ENCODE measurements at regions not wholly inside any gene's neighbourhood (a gene's known extent, or its start where the extent isn't known, plus 50 kb on each side); places are given as distances from the start of the nearest gene placed in this dataset.

DNA sequence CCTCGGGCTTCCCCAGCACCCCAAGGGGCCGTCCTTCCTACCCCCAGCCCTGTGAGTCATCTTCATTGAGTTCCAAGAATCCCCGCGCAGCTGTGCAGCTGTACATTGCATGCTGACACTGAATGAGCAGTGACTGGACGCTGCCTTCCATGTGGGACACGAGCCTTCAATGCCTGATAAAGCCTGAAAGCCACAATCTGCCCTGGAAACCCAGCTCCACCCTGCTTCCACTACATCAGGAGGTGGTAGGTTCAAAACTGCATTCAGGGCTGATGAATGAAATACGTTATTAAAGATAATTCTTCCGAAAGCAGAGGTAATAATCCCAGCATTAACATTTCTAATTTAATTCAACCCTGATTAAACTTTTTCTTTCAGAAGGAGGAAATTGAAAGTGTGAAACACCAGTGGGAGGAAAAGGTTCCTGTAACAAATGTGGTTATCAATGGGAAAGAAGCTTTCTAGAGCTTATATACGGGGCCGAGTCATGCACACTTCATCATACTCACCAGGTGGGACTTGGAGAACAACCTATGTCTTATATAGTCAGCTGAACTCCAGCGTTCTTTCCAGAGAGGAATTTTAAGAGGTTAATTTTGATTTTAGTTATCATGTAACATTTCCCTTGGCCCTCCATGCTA is 360.1 kb downstream of the LPIN1 start:
- TF ChIP-seq, protein P1, sequence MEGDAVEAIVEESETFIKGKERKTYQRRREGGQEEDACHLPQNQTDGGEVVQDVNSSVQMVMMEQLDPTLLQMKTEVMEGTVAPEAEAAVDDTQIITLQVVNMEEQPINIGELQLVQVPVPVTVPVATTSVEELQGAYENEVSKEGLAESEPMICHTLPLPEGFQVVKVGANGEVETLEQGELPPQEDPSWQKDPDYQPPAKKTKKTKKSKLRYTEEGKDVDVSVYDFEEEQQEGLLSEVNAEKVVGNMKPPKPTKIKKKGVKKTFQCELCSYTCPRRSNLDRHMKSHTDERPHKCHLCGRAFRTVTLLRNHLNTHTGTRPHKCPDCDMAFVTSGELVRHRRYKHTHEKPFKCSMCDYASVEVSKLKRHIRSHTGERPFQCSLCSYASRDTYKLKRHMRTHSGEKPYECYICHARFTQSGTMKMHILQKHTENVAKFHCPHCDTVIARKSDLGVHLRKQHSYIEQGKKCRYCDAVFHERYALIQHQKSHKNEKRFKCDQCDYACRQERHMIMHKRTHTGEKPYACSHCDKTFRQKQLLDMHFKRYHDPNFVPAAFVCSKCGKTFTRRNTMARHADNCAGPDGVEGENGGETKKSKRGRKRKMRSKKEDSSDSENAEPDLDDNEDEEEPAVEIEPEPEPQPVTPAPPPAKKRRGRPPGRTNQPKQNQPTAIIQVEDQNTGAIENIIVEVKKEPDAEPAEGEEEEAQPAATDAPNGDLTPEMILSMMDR (conservative IDR thresholded peaks at IDR 0.05; ENCODE audit: low read length) = no peak
- H3K4me3 ChIP-seq (ENCODE audit: low read length) = 0 out of 2 replicates have a peak overlapping the region, but pooled peaks have one; percentile 3
- peak; percentile 97 for DNase-seq (ENCODE audit: low read depth)

DNA sequence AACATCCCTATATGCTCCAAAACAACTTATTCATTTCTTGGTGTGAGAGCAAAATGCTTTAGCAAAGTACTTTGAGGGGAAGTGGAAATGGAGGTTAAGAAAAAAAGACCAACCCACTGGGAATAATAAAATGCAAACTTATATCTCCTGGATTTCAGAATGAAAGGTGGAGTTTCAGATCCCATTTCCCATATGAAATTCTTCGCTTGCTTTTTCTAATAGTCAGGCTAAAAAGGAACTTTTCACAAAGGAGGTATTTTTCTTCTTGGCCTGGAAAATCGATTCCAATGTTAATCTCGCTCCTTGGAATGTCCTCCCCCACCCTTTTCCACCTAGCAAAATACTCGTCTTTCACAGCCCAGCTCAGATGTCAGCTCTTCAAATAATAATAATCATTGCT is 360.9 kb downstream of the LPIN1 start:
- TF ChIP-seq, protein P1 (conservative IDR thresholded peaks at IDR 0.05; ENCODE audit: low read length) = no peak
- DNase-seq (ENCODE audit: low read depth) = no peak
- no peak overlapping the region for H3K4me3 ChIP-seq (ENCODE audit: low read length)

DNA sequence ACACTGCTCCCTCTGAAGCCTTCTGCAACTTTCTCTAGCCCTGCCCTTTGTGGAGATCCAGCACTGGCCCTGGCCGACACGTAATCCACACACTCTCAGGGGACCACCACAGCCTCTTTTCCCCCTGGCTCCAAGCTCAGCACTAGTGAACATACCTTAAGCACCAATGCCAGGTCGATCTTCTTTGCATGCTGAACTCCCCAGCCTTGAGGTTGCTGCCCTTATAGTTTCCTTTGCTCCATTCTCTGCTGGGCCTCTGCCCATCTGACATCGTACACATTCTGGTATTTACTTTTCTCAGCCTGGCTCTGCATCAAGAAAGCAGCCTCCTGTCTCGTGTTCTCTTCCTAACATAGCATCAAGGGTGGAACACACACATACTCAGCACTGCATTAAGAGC is 361.5 kb downstream of the LPIN1 start:
- H3K4me3 ChIP-seq (ENCODE audit: low read length) = no peak overlapping the region
- DNase-seq (ENCODE audit: low read depth) = no peak

DNA sequence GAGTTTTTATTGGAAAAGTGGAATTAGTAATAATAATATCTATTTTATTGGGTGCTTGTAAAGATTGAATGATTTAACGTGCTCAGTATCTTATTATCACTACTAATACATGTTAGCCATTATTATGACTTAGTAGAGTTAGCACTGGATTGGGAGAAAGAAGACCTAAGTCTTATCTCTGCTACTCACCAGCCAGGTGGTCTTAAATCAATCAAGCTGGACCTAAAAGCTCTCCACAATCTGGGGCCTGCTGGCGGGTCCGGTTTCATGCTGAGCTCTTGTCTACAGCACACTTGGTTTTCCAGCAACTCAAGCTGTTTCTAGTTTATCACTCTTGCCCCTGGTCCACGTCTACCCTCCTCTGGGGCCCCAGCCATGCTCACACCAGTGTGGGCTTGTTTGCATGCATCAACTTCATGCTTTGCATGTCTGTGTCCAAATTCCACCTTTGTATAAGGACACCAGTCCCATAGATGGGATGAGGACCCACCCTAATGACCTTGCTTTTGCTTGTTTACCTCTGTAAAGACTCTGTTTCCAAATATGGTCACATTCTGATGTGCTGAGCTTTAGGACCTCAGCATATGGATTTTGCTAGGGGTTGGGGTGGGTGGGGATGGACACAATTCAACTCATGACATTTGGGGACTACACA is 363.1 kb downstream of the LPIN1 start:
- no peak overlapping the region for H3K4me3 ChIP-seq (ENCODE audit: low read length)
- DNase-seq (ENCODE audit: low read depth) = no peak
- TF ChIP-seq, protein P1 (conservative IDR thresholded peaks at IDR 0.05; ENCODE audit: low read length) = no peak

More for the DNA sequence above, 361.5 kb downstream of the LPIN1 start:
- TF ChIP-seq, protein P1 (conservative IDR thresholded peaks at IDR 0.05; ENCODE audit: low read length) = no peak

DNA sequence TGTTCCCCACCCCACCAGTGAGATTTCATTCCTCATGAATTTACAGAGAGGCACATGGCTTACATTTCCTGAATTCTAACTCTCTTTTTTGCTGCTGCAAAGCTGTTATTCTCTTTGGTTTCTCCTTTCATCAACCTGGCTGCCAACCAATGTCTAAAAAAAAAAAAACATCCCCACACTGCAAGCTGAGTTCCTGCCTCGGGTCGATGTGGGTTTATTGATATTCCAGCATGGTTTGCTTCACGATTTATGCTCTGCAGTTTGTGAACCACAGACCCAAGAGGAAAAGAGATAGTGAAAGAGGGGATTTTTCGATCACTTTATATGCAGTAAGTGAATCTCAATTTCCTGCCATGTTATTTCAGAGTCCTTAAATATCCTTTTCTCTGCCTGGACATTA is 363.6 kb downstream of the LPIN1 start:
- no peak overlapping the region for H3K4me3 ChIP-seq (ENCODE audit: low read length)

DNA sequence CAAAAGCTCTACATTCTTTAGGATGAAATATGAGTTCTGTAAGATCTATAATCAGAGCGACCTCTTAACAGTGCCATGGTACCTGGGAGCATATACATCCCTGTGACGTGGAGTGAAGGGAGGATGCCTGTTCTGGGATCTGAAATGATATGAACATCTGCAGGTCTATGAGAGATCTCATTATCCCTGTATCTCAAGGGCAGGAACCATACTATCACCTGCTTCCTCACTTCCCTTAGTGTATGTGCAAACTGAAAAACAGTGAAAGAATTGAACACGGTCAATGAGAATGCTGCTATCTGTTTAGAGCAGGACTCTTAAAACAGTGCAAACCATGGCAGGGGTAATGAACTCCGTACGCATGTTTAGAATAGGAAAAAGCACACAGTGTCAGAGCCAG is 364.0 kb downstream of the LPIN1 start:
- TF ChIP-seq, protein P1 (conservative IDR thresholded peaks at IDR 0.05; ENCODE audit: low read length) = no peak
- no peak overlapping the region for H3K4me3 ChIP-seq (ENCODE audit: low read length)

More for the DNA sequence above, 363.6 kb downstream of the LPIN1 start:
- DNase-seq (ENCODE audit: low read depth) = peak; percentile 28
- TF ChIP-seq, protein P1 (conservative IDR thresholded peaks at IDR 0.05; ENCODE audit: low read length) = no peak

DNA sequence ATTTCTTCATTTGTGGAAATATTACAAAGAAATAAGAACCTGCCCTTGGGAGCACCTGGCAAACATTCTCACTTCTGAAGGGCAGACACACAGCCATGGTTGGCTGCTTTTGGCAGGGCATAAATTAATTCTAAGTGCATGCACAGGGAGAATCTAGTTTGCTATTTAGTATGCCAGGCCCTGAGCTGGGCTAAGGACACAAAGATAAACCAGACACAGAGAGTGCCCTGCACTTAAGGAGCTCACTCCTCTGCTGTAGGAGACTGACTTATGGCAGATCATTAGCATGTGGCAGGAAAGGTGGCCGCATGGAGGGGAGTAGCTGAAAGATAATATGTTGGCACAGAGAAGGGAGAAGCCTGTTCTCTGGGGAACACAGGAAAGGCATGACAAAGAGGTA is 367.0 kb downstream of the LPIN1 start:
- DNase-seq (ENCODE audit: low read depth) = no peak
- TF ChIP-seq, protein P1 (conservative IDR thresholded peaks at IDR 0.05; ENCODE audit: low read length) = no peak
- H3K4me3 ChIP-seq (ENCODE audit: low read length) = no peak overlapping the region

More for the DNA sequence above, 364.0 kb downstream of the LPIN1 start:
- no peak for DNase-seq (ENCODE audit: low read depth)

All from AG10803 (cell line).